A673 (cell line): ENCODE measurements at regions not wholly inside any gene's neighbourhood (a gene's known extent, or its start where the extent isn't known, plus 50 kb on each side); places are given as distances from the start of the nearest gene placed in this dataset.

Experiments used
- BruUV-seq: library from RNA; stranded (reverse); fragments of 400-500 nt; replicated peaks from 2 replicates; lab custom pipeline; 2021; lab: Mats Ljungman, UMichigan
- CTCF ChIA-PET: fragments of 300-600 bp; sonication (Branson Sonifier 250); formaldehyde crosslinking; loops from one replicate; lab custom pipeline; 2022; ENCODE audit warnings: antibody characterized with exemption; lab: Charles Lee
- POLR2A ChIA-PET: fragments of 300-600 bp; sonication (Branson Sonifier 250); formaldehyde crosslinking; loops from one replicate; lab custom pipeline; 2022; ENCODE audit warnings: antibody characterized with exemption; ENCODE audit not compliant: low non-redundant PET; lab: Charles Lee
- DNase-seq: peaks from one replicate; pipeline ENCODE4 v3.0.0-alpha.2; 2015; ENCODE audit warnings: low spot score
- H3K27ac ChIP-seq: fragments of 200-600 bp; sonication (generic); 2 replicates; pipeline ENCODE4 v1.5.1; 2016; ENCODE audit warnings: mixed run types, low read depth, mild to moderate bottlenecking, mixed read lengths, antibody characterized with exemption, low read length; ENCODE audit not compliant: poor library complexity, severe bottlenecking
- H3K27me3 ChIP-seq: fragments of 200-600 bp; sonication (generic); replicated peaks from 2 replicates; pipeline ENCODE4 v1.6.1; 2017; ENCODE audit warnings: mixed run types, low read depth, mild to moderate bottlenecking, mixed read lengths, antibody characterized with exemption, low read length; ENCODE audit not compliant: insufficient read depth, poor library complexity
- H3K36me3 ChIP-seq: fragments of 200-600 bp; sonication (generic); 2 replicates; pipeline ENCODE4 v1.6.1; 2016; ENCODE audit warnings: mixed run types, mild to moderate bottlenecking, mixed read lengths, antibody characterized with exemption, low read length; ENCODE audit not compliant: insufficient read depth, poor library complexity, severe bottlenecking
- H3K4me1 ChIP-seq: fragments of 200-600 bp; sonication (generic); 2 replicates; pipeline ENCODE4 v1.6.1; 2017; ENCODE audit warnings: mixed run types, mild to moderate bottlenecking, mixed read lengths, antibody characterized with exemption, low read length; ENCODE audit not compliant: insufficient read depth, poor library complexity, severe bottlenecking
- H3K4me3 ChIP-seq: fragments of 200-600 bp; sonication (generic); 2 replicates; pipeline ENCODE4 v1.5.1; 2016; ENCODE audit warnings: low read depth, mixed run types, mild to moderate bottlenecking, mixed read lengths, low read length; ENCODE audit not compliant: poor library complexity, severe bottlenecking
- H3K9me3 ChIP-seq: fragments of 200-600 bp; sonication (generic); 2 replicates; pipeline ENCODE4 v1.6.1; 2016; ENCODE audit warnings: mixed run types, low read depth, mild to moderate bottlenecking, mixed read lengths, antibody characterized with exemption, low read length; ENCODE audit not compliant: poor library complexity, severe bottlenecking
- EZH2 ChIP-seq: fragments of 200-600 bp; sonication (generic); IDR thresholded peaks from 2 replicates; pipeline ENCODE4 v1.6.1; 2017; ENCODE audit warnings: borderline replicate concordance, low read depth, mild to moderate bottlenecking, mixed read lengths, antibody characterized with exemption, low read length; ENCODE audit not compliant: poor library complexity, severe bottlenecking
- intact Hi-C: fragments of 100-400 bp; cut with micrococcal nuclease; formaldehyde crosslinking; loops from one replicate; pipeline ENCODE4 v1.10.0; 2022; ENCODE audit not compliant: unreplicated experiment
- TF ChIP-seq, protein P1 (sequence below): fragments of 300-800, 200-600 bp; sonication (generic); conservative IDR thresholded peaks from 2 replicates; pipeline ENCODE4 v1.5.1; 2017; ENCODE audit warnings: low read depth, mild to moderate bottlenecking, antibody characterized with exemption, low read length, moderate library complexity, mixed read lengths

DNA sequence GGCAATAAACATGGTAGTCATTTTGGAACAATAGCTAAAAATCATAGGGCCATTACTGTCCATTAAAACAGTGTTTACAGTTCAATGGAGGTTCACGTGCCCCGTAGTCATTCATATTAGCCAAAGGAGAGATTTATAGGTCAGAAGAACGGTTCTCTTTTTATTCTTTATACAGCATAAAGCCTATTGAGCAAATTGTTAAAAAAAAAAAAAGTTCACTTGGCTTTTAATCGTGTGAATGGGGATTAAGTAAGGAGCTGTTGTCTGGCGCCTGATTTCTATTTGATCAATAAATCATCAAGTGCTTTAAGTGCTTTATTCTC, 69.1 kb upstream of the TBCA start:
- TF ChIP-seq, protein P1, sequence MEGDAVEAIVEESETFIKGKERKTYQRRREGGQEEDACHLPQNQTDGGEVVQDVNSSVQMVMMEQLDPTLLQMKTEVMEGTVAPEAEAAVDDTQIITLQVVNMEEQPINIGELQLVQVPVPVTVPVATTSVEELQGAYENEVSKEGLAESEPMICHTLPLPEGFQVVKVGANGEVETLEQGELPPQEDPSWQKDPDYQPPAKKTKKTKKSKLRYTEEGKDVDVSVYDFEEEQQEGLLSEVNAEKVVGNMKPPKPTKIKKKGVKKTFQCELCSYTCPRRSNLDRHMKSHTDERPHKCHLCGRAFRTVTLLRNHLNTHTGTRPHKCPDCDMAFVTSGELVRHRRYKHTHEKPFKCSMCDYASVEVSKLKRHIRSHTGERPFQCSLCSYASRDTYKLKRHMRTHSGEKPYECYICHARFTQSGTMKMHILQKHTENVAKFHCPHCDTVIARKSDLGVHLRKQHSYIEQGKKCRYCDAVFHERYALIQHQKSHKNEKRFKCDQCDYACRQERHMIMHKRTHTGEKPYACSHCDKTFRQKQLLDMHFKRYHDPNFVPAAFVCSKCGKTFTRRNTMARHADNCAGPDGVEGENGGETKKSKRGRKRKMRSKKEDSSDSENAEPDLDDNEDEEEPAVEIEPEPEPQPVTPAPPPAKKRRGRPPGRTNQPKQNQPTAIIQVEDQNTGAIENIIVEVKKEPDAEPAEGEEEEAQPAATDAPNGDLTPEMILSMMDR, result no peak
- TF ChIP-seq EZH2, result no peak
- BruUV-seq, result no TSS peak
- CTCF ChIA-PET, result no interaction called here
- Histone ChIP-seq H3K4me1 (no peaks in the 10 kb centered on the region), H3K27me3 (peaks cover 35% of the 10 kb centered on the region), H3K9me3 (no peaks in the 10 kb centered on the region), H3K27ac (no peak overlapping the region), H3K36me3 (no peaks in the 10 kb centered on the region), H3K4me3 (no peak overlapping the region)
- intact Hi-C loops, result no loop called here
- POLR2A ChIA-PET, result no interaction called here
- no peak for DNase-seq

DNA sequence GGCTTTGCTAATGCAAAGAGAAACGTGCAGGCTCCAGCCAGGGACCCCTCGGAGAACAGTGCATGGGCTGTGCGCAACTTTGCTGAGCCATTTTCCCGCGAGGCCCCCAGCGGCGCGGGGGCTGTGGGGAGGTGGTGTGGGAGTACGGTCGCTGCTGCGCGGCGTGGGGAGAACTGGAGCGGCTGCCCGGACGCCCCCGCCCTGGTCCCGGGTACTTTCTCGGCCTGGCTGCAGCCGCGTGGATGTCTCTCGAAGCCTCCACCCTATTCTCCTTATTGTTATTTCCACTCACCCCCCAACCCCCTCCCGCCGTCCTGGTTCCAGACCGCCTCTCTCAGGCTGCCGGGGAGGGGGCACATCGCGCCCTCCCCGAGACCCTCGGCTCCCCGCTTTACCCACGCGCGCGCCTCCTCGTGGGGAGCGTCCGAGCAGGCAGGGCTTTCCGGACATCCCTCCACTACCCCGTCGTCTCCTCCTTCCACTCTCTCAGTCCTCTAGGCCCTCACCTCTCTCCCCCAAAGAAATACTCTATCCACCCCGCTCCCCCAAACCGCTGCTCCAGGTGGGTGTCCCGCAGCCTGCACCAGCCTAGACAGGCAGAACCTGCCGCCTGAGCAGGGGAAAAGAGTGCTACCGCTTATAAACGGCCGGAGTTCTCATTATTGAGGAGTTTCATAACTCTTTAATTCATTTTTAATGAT, 68.6 kb upstream of the TBCA start:
- DNase-seq, result no peak
- peaks cover 37% of the 10 kb centered on the region for H3K27me3 ChIP-seq
- no TSS peak for BruUV-seq
- intact Hi-C loops, result no loop called here
- H3K4me1 ChIP-seq, result no peaks in the 10 kb centered on the region
- POLR2A ChIA-PET, result no interaction called here
- CTCF ChIA-PET, result no interaction called here
- peak overlapping the region; percentile 12 for H3K4me3 ChIP-seq
- TF ChIP-seq, protein P1, result 0 out of 2 replicates have a peak, but pooled peaks have one; percentile 13
- TF ChIP-seq EZH2, result no peak
- H3K36me3 ChIP-seq, result no peaks in the 10 kb centered on the region
- H3K9me3 ChIP-seq, result no peaks in the 10 kb centered on the region
- no peak overlapping the region for H3K27ac ChIP-seq

DNA sequence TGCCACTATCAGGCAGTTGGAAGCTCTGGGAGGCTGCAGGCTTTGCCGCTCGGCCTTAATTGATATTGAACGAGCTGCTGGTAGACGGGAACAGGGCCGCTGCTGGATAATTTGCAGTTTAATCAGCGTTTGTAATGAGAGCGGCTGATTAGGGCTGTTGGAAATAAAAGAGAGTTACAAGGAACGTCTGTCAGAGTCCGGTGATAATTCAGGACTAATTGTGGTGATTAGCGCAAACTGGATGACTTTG, 68.2 kb upstream of the TBCA start:
- Histone ChIP-seq H3K27me3 (peaks cover 37% of the 10 kb centered on the region), H3K27ac (no peak overlapping the region), H3K4me3 (peak overlapping the region; percentile 12), H3K4me1 (no peaks in the 10 kb centered on the region), H3K9me3 (no peaks in the 10 kb centered on the region), H3K36me3 (no peaks in the 10 kb centered on the region)
- no peak for DNase-seq
- intact Hi-C loops, result no loop called here
- POLR2A ChIA-PET, result no interaction called here
- BruUV-seq, result no TSS peak
- TF ChIP-seq EZH2, result no peak
- TF ChIP-seq, protein P1, result no peak
- CTCF ChIA-PET, result no interaction called here
